Pulmonary artery endothelial cell (primary cell): ENCODE measurements at regions not wholly inside any gene's neighbourhood (a gene's known extent, or its start where the extent isn't known, plus 50 kb on each side); places are given as distances from the start of the nearest gene placed in this dataset.

Experiments
- DNase-seq: peaks from one replicate; pipeline ENCODE4 v3.0.0-alpha.2; 2011; ENCODE audit warnings: low read depth, low spot score

- DNase-seq, result no peak
Measured at GRCh38 chr5:29982457-29982856, 1211.0 kb upstream of the CDH6 start.

GRCh38 chr5:29972597-29972996 is 1220.9 kb upstream of the CDH6 start:
- no peak for DNase-seq

- no peak for DNase-seq
Measured at GRCh38 chr5:29963956-29964355, 1229.5 kb upstream of the CDH6 start.

GRCh38 chr5:29960323-29960722 is 1233.2 kb upstream of the CDH6 start:
- DNase-seq, result no peak

- DNase-seq, result no peak
Measured at GRCh38 chr5:29950416-29951145, 1242.9 kb upstream of the CDH6 start.

GRCh38 chr5:29949301-29949872 is 1244.1 kb upstream of the CDH6 start:
- no peak for DNase-seq

GRCh38 chr5:29944327-29944726 is 1249.2 kb upstream of the CDH6 start:
- DNase-seq, result no peak

- no peak for DNase-seq
Measured at GRCh38 chr5:29942089-29942488, 1251.4 kb upstream of the CDH6 start.

- DNase-seq, result no peak
Measured at GRCh38 chr5:29939988-29940387, 1253.5 kb upstream of the CDH6 start.

- DNase-seq, result no peak
Measured at GRCh38 chr5:29935371-29935770, 1258.1 kb upstream of the CDH6 start.

GRCh38 chr5:29930316-29930715 is 1263.2 kb upstream of the CDH6 start:
- DNase-seq, result no peak

- no peak for DNase-seq
Measured at GRCh38 chr5:29924107-29924506, 1269.4 kb upstream of the CDH6 start.

- no peak for DNase-seq
Measured at GRCh38 chr5:29905626-29906353, 1287.7 kb upstream of the CDH6 start.

GRCh38 chr5:29902859-29903258 is 1290.6 kb upstream of the CDH6 start:
- DNase-seq, result no peak

GRCh38 chr5:29899583-29899982 is 1293.9 kb upstream of the CDH6 start:
- no peak for DNase-seq

GRCh38 chr5:29897916-29898315 is 1295.6 kb upstream of the CDH6 start:
- no peak for DNase-seq

GRCh38 chr5:29896646-29897045 is 1296.8 kb upstream of the CDH6 start:
- no peak for DNase-seq

GRCh38 chr5:29894668-29895067 is 1298.8 kb upstream of the CDH6 start:
- DNase-seq, result no peak

- no peak for DNase-seq
Measured at GRCh38 chr5:29889051-29889450, 1304.4 kb upstream of the CDH6 start.

- DNase-seq, result no peak
Measured at GRCh38 chr5:29885595-29885994, 1307.9 kb upstream of the CDH6 start.

- DNase-seq, result no peak
Measured at GRCh38 chr5:29882036-29882435, 1311.5 kb upstream of the CDH6 start.

- DNase-seq, result no peak
Measured at GRCh38 chr5:29879401-29879800, 1314.1 kb upstream of the CDH6 start.

GRCh38 chr5:29878599-29878998 is 1314.9 kb upstream of the CDH6 start:
- DNase-seq, result no peak
